ENCODE measurements at regions not wholly inside any gene's neighbourhood (a gene's known extent, or its start where the extent isn't known, plus 50 kb on each side); places are given as distances from the start of the nearest gene placed in this dataset.
A peak's percentile ranks its signal among the peaks of the same experiment; 100 is the strongest.
"Not testable (repeated sequence)": the region's sequence is repeated elsewhere in the genome, so short reads cannot be mapped to it uniquely, and the experiment has no call there.

- DNase-seq (ENCODE audit: low read depth), result no peak
Observed at GRCh38 chr2:61774351-61774750, 79.5 kb downstream of the FAM161A start.

GRCh38 chr2:61771904-61772845 is 81.7 kb downstream of the FAM161A start:
- no peak for DNase-seq (ENCODE audit: low read depth)

- peak; percentile 23 for DNase-seq (ENCODE audit: low read depth)
Observed at GRCh38 chr2:61770746-61771145, 83.1 kb downstream of the FAM161A start.

GRCh38 chr2:61770298-61770697 is 83.6 kb downstream of the FAM161A start:
- DNase-seq (ENCODE audit: low read depth), result no peak

GRCh38 chr2:61769093-61769675 is 84.7 kb downstream of the FAM161A start:
- no peak for DNase-seq (ENCODE audit: low read depth)

- DNase-seq (ENCODE audit: low read depth), result peak; percentile 96
Observed at GRCh38 chr2:61764035-61764800, 89.6 kb downstream of the FAM161A start.

GRCh38 chr2:61763605-61764034 is 90.2 kb downstream of the FAM161A start:
- peak; percentile 88 for DNase-seq (ENCODE audit: low read depth)

- no peak for DNase-seq (ENCODE audit: low read depth)
Observed at GRCh38 chr2:61762292-61762691, 91.6 kb downstream of the FAM161A start.

GRCh38 chr2:61759718-61760117 is 94.1 kb downstream of the FAM161A start:
- DNase-seq (ENCODE audit: low read depth), result peak; percentile 56

- peak; percentile 52 for DNase-seq (ENCODE audit: low read depth)
Observed at GRCh38 chr2:61759005-61759404, 94.9 kb downstream of the FAM161A start.

- DNase-seq (ENCODE audit: low read depth), result no peak
Observed at GRCh38 chr2:61758159-61758558, 95.7 kb downstream of the FAM161A start.

- DNase-seq (ENCODE audit: low read depth), result no peak
Observed at GRCh38 chr2:61753512-61753911, 100.3 kb downstream of the FAM161A start.

- DNase-seq (ENCODE audit: low read depth), result peak; percentile 5
Observed at GRCh38 chr2:61750624-61751023, 103.2 kb downstream of the FAM161A start.

- no peak for DNase-seq (ENCODE audit: low read depth)
Observed at GRCh38 chr2:61742955-61743354, 110.9 kb downstream of the FAM161A start.

- no peak for DNase-seq (ENCODE audit: low read depth)
Observed at GRCh38 chr2:61737841-61738240, 116.0 kb downstream of the FAM161A start.

- no peak for DNase-seq (ENCODE audit: low read depth)
Observed at GRCh38 chr2:61736953-61737352, 116.9 kb downstream of the FAM161A start.

GRCh38 chr2:61733563-61733962 is 120.3 kb downstream of the FAM161A start:
- DNase-seq (ENCODE audit: low read depth), result peak; percentile 26

- DNase-seq (ENCODE audit: low read depth), result no peak
Observed at GRCh38 chr2:61732787-61733186, 121.1 kb downstream of the FAM161A start.

- DNase-seq (ENCODE audit: low read depth), result no peak
Observed at GRCh38 chr2:61727746-61728145, 126.1 kb downstream of the FAM161A start.

GRCh38 chr2:61726456-61727209 is 127.2 kb downstream of the FAM161A start:
- DNase-seq (ENCODE audit: low read depth), result no peak

- not testable (repeated sequence) for DNase-seq (ENCODE audit: low read depth)
Observed at GRCh38 chr2:61723364-61723763, 130.5 kb downstream of the FAM161A start.

- no peak for DNase-seq (ENCODE audit: low read depth)
Observed at GRCh38 chr2:61722800-61723199, 131.1 kb downstream of the FAM161A start.
